DMS 273 (cell line): ENCODE measurements at regions not wholly inside any gene's neighbourhood (a gene's known extent, or its start where the extent isn't known, plus 50 kb on each side); places are given as distances from the start of the nearest gene placed in this dataset.

Source experiments
- DNase-seq: peaks from one replicate; lab custom pipeline; 2025; ENCODE audit not compliant: unreplicated experiment; lab: John Stamatoyannopoulos, UW

GRCh38 chr13:74820809-74821208 lies 661.2 kb downstream of the TBC1D4 start:
- no peak for DNase-seq

- no peak for DNase-seq
Measured at GRCh38 chr13:74819549-74819948, 662.4 kb downstream of the TBC1D4 start.

GRCh38 chr13:74816737-74817136 lies 665.2 kb downstream of the TBC1D4 start:
- DNase-seq, result no peak

GRCh38 chr13:74796157-74796556 lies 662.0 kb upstream of the KLF12 start:
- no peak for DNase-seq

DNA sequence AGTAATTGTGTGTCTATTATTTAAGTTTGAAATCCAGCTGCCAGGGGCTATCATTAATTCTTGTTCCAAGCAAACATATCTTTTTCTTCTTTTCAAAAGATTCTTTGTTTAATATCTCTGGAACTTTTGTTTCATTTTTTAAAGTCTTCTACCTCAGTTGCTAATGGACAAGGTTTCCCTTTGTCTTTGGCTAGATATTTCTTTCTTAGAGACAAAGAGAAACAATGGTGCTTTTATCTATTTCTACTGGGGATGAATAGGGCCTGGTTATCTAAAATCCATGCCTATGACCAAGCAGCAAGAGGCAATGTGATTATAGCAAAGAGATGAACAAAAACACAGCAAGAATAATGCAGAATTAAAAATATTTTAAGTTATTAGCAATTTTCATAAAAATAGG lies 661.3 kb upstream of the KLF12 start:
- DNase-seq, result no peak

- no peak for DNase-seq
Measured at GRCh38 chr13:74794582-74794981, 660.4 kb upstream of the KLF12 start.

- DNase-seq, result no peak
Measured at GRCh38 chr13:74794147-74794546, 659.9 kb upstream of the KLF12 start.

- no peak for DNase-seq
Measured at GRCh38 chr13:74784959-74785358, 650.8 kb upstream of the KLF12 start.

- DNase-seq, result no peak
Measured at GRCh38 chr13:74778946-74779345, 644.7 kb upstream of the KLF12 start.

DNA sequence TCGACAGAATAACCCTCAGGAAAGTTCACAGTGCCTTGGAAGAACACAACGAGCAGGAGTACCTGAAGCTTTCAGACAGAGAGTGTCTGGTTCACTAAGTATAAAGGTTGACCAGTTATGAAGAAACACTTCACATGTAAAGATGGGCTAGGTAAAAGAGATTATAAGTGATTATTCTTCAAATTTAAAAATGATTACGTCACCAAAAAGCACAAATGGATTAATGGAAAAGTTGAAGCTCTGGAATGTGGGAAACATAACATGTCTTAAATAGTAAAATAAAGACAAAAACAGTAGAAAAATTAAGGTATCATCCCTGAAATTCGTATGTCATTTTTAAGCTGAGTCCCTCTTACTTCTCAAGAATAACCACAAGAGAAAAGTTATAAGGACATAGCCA lies 643.9 kb upstream of the KLF12 start:
- DNase-seq, result no peak

DNA sequence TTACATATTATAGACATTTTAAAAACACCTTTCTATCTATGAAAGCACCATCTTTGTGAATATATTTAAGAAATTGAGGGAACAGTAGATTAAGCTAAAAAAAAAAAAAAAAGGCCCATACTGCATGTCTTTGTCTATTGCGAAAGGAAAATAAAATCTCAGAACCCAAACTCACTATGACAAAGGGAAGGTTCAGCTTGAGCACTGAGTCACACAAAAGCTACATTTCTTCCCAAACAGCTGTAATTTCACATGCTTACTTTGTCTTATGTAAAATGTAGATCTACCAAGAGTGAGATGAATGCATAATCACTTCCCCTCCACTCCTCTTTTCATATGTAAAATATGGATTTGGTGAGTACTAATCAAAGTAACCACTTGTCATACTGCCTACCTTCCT lies 640.1 kb upstream of the KLF12 start:
- no peak for DNase-seq

DNA sequence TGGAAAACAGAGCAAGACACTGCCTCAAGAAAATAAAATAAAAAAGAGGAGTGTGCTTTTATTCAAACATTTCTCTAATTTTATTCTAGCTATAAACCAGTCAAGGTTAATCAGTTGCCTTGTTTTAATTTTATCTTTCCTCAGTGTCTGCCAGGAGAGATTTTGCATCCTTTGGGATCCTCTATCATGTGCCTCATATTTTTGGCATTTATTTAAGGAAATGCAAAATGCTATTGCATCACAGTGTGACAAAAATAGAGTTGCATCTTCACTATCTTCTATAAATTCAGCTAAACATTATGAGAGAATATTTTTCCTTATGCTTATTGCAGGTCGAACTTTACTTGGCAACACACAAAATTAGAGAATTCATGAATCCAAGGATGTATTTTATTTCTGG lies 639.0 kb upstream of the KLF12 start:
- DNase-seq, result no peak

- no peak for DNase-seq
Measured at GRCh38 chr13:74771964-74772363, 637.8 kb upstream of the KLF12 start.

DNA sequence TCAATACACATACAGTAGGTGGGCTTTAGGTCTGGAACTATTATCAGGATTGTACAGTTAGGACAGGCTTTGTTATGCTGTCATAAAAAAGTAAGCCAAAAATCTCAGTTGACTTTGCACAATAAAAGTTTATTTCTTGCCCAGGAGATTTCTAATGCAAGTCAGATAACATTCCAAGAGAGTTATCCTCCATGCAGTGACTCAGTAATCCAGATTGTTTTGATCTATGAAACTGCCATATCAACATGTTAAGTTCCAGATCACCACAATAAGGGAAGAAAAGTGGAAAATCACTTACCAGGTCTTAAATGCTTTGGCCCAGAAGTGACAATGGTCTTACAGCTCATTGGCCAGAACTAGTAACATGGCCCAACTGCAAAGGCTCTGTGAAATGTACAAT lies 636.2 kb upstream of the KLF12 start:
- DNase-seq, result no peak

- no peak for DNase-seq
Measured at GRCh38 chr13:74769333-74769732, 635.1 kb upstream of the KLF12 start.

DNA sequence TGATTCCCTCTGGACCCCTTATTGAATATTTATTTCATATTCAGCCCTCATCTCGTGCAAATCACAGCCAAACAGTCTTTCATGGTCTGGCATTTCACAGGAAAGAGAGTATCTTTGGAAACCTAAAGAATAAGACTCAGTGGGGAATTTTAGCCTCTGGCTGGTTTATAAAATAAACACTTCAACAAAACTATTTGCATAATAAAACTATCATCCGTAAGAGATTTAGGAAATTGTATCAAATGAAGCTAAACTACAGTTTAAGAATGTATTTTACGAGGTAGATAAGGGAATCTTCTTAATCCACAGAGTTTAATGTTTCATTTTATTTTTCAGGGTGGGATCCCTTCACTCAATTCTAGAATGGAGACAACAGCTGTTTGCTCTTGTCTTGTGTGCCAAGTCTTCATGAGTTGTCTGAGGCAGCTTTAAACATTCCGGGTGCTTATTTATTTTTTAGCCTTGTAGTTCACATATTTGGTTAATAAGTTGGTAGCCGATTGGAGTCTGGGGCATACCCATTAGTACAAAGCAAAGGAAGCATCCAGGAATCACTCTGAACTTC lies 634.4 kb upstream of the KLF12 start:
- peak; percentile 0 for DNase-seq

DNA sequence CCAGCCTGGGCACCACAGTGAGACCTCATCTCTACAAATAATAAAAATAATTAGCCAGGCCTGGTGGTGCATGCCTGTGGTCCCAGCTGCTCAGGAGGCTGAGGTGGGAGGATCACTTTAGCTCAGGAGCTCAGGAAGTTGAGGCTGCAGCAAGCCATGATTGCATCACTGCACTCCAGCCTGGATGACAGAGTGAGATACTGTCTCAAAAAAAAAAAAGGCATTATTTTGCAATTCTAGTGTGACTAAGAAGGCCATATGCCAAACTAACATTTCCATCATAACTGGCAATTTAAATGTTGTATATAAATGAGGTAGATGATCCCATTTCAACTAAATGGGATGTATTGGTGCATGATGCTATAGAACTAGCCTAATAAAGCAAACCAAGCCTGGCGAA lies 632.8 kb upstream of the KLF12 start:
- DNase-seq, result no peak

DNA sequence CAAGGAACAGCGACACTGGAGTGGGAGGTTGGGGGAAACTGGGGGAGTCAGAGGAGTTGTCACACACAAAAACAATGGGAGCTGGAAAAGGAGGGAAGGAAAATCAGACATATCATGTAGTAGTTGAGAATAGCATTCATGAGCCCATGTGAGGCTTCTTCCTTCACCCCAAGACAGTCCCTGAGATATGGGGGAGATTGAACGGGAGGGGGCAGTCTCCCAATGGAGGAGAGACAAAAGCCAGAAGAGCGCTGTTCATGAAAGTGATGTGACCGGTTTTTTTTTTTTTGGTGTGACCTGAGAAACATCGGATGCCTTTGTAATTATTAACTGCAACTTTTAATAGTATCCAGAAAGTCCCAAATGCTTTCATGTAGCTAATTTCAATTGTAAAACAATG lies 631.8 kb upstream of the KLF12 start:
- DNase-seq, result no peak

DNA sequence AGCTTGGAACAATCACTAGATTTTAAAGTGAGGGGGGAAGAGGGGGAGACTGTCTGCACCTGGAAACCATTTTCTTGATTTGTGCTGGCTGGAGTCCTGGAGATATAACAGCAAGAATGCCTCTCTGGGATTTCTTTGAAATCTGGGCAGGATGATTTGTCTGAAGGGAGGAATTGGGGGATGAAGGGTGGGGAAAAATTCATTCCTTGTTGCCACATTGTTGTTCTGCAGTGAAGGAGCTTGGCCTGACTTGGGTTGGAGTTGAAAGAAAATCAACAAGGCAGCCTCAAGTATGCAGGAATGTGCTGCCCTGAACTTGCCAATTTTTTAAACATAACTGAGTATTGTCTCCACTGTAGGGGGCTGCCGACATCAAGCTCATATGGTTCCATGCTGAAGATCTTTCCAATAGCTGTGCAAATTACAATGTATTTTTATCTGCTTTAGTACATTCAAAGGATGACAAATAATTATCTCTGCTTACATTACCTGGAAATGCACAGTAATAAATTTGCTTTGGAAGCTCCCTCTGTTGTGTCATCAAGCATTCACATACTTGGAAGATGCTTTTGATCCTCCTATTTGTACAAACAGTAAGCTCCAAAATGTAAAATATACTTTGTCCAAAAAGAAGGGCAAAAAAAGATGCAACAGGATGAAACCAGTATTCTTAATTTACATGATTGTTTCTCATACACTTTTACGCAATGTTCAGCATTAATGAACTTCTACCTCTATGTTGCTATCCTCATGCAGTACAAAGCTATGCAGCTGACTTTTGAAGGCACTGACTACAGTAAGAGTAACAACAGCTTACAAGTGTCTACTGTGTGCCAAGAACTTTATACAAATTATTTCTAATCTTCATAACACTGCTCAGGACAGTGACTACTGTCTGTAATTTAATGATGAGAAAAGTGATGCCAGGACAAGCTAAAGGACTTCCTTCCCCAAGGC lies 627.9 kb upstream of the KLF12 start:
- DNase-seq, result no peak

- no peak for DNase-seq
Measured at GRCh38 chr13:74758188-74758587, 624.0 kb upstream of the KLF12 start.

GRCh38 chr13:74755065-74755464 lies 620.9 kb upstream of the KLF12 start:
- DNase-seq, result no peak

- DNase-seq, result no peak
Measured at GRCh38 chr13:74751739-74752138, 617.5 kb upstream of the KLF12 start.
